IMR-90 (cell line): ENCODE measurements at regions not wholly inside any gene's neighbourhood (a gene's known extent, or its start where the extent isn't known, plus 50 kb on each side); places are given as distances from the start of the nearest gene placed in this dataset.

Source experiments
- ATAC-seq: fragments of 200-7000 bp; cut with Tn5 transposase; 2 replicates; pipeline ENCODE4 v1.9.1; 2020; ENCODE audit warnings: low read depth, mild to moderate bottlenecking, moderate library complexity
- BruUV-seq: library from RNA; stranded (reverse); fragments of 400-500 nt; replicated peaks from 2 replicates; lab custom pipeline; 2021; lab: Mats Ljungman, UMichigan
- CTCF ChIA-PET: fragments of 300-600 bp; formaldehyde crosslinking; extraction: SDS; loops from one replicate; lab custom pipeline; 2021; ENCODE audit warnings: antibody characterized with exemption; lab: Yijun Ruan, JAX
- POLR2A ChIA-PET: fragments of 300-600 bp; sonication (Branson Sonifier 250); formaldehyde crosslinking; loops from one replicate; lab custom pipeline; 2022; ENCODE audit warnings: antibody characterized with exemption; ENCODE audit not compliant: unreplicated experiment; lab: Charles Lee
- DNase-seq: peaks from one replicate; pipeline ENCODE4 v3.0.0; 2013
- H2AFZ ChIP-seq: replicated peaks from 2 replicates; pipeline ENCODE3; 2013; ENCODE audit warnings: low read length, mild to moderate bottlenecking; ENCODE audit not compliant: poor library complexity
- H2AK5ac ChIP-seq: 2 replicates; pipeline ENCODE4 v1.6.1; 2013; ENCODE audit warnings: low read depth, low read length, inconsistent platforms
- H2AK9ac ChIP-seq: replicated peaks from 2 replicates; pipeline ENCODE3; 2013; ENCODE audit warnings: mild to moderate bottlenecking, low read depth, low read length, moderate library complexity; ENCODE audit not compliant: poor library complexity
- H2BK120ac ChIP-seq: 2 replicates; pipeline ENCODE4 v1.6.1; 2013; ENCODE audit warnings: low read depth, low read length, inconsistent platforms
- H2BK15ac ChIP-seq: 3 replicates; pipeline ENCODE4 v1.6.1; 2013; ENCODE audit warnings: low read depth, low read length, inconsistent platforms
- H2BK20ac ChIP-seq: 2 replicates; pipeline ENCODE4 v1.6.1; 2013; ENCODE audit warnings: low read depth, mild to moderate bottlenecking, inconsistent platforms, low read length, moderate library complexity
- H2BK5ac ChIP-seq: 2 replicates; pipeline ENCODE4 v1.6.1; 2013; ENCODE audit warnings: mild to moderate bottlenecking, low read depth, low read length, inconsistent platforms; ENCODE audit not compliant: poor library complexity, severe bottlenecking
- H3K14ac ChIP-seq: replicated peaks from 2 replicates; pipeline ENCODE4 v1.6.1; 2013; ENCODE audit warnings: low read depth, low read length, inconsistent platforms
- H3K18ac ChIP-seq: 2 replicates; pipeline ENCODE4 v1.6.1; 2013; ENCODE audit warnings: low read depth, low read length, control low read depth
- H3K23ac ChIP-seq: 2 replicates; pipeline ENCODE4 v1.6.1; 2013; ENCODE audit warnings: low read depth, low read length, inconsistent platforms
- H3K27ac ChIP-seq: 2 replicates; pipeline ENCODE4 v1.5.1; 2013; ENCODE audit warnings: mild to moderate bottlenecking, control low read depth, low read length; ENCODE audit not compliant: insufficient read depth
- H3K27me3 ChIP-seq: 2 replicates; pipeline ENCODE4 v1.6.1; 2013; ENCODE audit warnings: low read length; ENCODE audit not compliant: control insufficient read depth, insufficient read depth
- H3K36me3 ChIP-seq: 2 replicates; pipeline ENCODE4 v1.6.1; 2013; ENCODE audit warnings: low read length, mixed read lengths; ENCODE audit not compliant: control insufficient read depth, insufficient read depth
- H3K4ac ChIP-seq: 2 replicates; pipeline ENCODE4 v1.6.1; 2013; ENCODE audit warnings: low read depth, low read length, inconsistent platforms
- H3K4me1 ChIP-seq: 2 replicates; pipeline ENCODE4 v1.6.1; 2013; ENCODE audit warnings: low read length, mixed read lengths; ENCODE audit not compliant: control insufficient read depth, insufficient read depth
- H3K4me2 ChIP-seq: 2 replicates; pipeline ENCODE4 v1.6.1; 2013; ENCODE audit warnings: low read depth, mild to moderate bottlenecking, control low read depth, low read length, moderate library complexity
- H3K4me3 ChIP-seq: 2 replicates; pipeline ENCODE4 v1.5.1; 2013; ENCODE audit warnings: low read depth, mild to moderate bottlenecking, control low read depth, low read length, moderate library complexity; ENCODE audit not compliant: insufficient read depth
- H3K56ac ChIP-seq: 2 replicates; pipeline ENCODE4 v1.6.1; 2013; ENCODE audit warnings: low read length, inconsistent platforms; ENCODE audit not compliant: insufficient read depth; ENCODE audit errors: extremely low read depth
- H3K79me1 ChIP-seq, 2 experiments: 2 replicates each; pipeline ENCODE4 v1.6.1; 2013; ENCODE audit warnings: low read length in 2 of 2, inconsistent platforms in 1 of 2, low read depth in 1 of 2
- H3K9ac ChIP-seq: 2 replicates; pipeline ENCODE4 v1.6.1; 2013; ENCODE audit warnings: low read depth, low read length, control low read depth
- H3K9me1 ChIP-seq: 2 replicates; pipeline ENCODE4 v1.6.1; 2013; ENCODE audit warnings: low read length, inconsistent platforms; ENCODE audit not compliant: insufficient read depth
- H3K9me3 ChIP-seq: 2 replicates; pipeline ENCODE4 v1.6.1; 2013; ENCODE audit warnings: low read length; ENCODE audit not compliant: control insufficient read depth, insufficient read depth
- H4K20me1 ChIP-seq: 2 replicates; pipeline ENCODE4 v1.6.1; 2013; ENCODE audit warnings: low read length, inconsistent platforms; ENCODE audit not compliant: insufficient read depth
- H4K5ac ChIP-seq: 2 replicates; pipeline ENCODE4 v1.6.1; 2013; ENCODE audit warnings: mild to moderate bottlenecking, low read depth, low read length, control low read depth
- H4K8ac ChIP-seq, 2 experiments: 2 replicates each; pipeline ENCODE4 v1.6.1; 2013; ENCODE audit warnings: low read depth in 2 of 2, low read length in 2 of 2, control low read depth in 1 of 2, inconsistent platforms in 1 of 2
- H4K91ac ChIP-seq: 2 replicates; pipeline ENCODE4 v1.6.1; 2013; ENCODE audit warnings: low read depth, low read length, inconsistent platforms; ENCODE audit not compliant: insufficient read depth
- CEBPB ChIP-seq: IDR thresholded peaks from 2 replicates; pipeline ENCODE4 v1.6.1; 2012; ENCODE audit warnings: low read depth, low read length, improper control_type of control experiment
- CHD1 ChIP-seq: IDR thresholded peaks from 2 replicates; pipeline ENCODE4 v1.6.1; 2012; ENCODE audit warnings: low read depth, low read length, improper control_type of control experiment
- MAFK ChIP-seq: IDR thresholded peaks from 2 replicates; pipeline ENCODE4 v1.6.1; 2012; ENCODE audit warnings: low read depth, low read length, improper control_type of control experiment
- NFE2L2 ChIP-seq: fragments of 150-350 bp; IDR thresholded peaks from 2 replicates; pipeline ENCODE4 v1.6.1; 2016; ENCODE audit warnings: low read depth, mild to moderate bottlenecking, low read length
- RCOR1 ChIP-seq: IDR thresholded peaks from 2 replicates; pipeline ENCODE4 v1.6.1; 2012; ENCODE audit warnings: mild to moderate bottlenecking, low read length, improper control_type of control experiment; ENCODE audit not compliant: insufficient replicate concordance
- RFX5 ChIP-seq: IDR thresholded peaks from 2 replicates; pipeline ENCODE4 v1.8.0; 2012; ENCODE audit warnings: low read depth, mild to moderate bottlenecking, low read length, moderate library complexity
- SMC3 ChIP-seq: fragments of 150-350 bp; IDR thresholded peaks from 2 replicates; pipeline ENCODE4 v1.6.1; 2016; ENCODE audit warnings: low read depth, mild to moderate bottlenecking, antibody characterized with exemption, low read length, moderate library complexity
- WGBS, 2 experiments: methylation state at CpG; one replicate each; pipeline versions ENCODE4 v1.1.5 to v1.1.7; 2013; ENCODE audit warnings: missing lambda C conversion rate in 2 of 2; ENCODE audit not compliant: insufficient read length in 1 of 2; ENCODE audit errors: extremely low coverage in 2 of 2; 5-methylcytosine and 5-hydroxymethylcytosine counted together
- dilution Hi-C: fragments of 300-500 bp; cut with HindIII; formaldehyde crosslinking; loops from one replicate; pipeline ENCODE4 v1.14.3; 2018; ENCODE audit warnings: low sequenced_read_pairs; ENCODE audit not compliant: unreplicated experiment
- in situ Hi-C: fragments of 300-500 bp; cut with MboI; formaldehyde crosslinking; loops from 3 replicates; pipeline ENCODE4 v1.14.3; 2019; ENCODE audit warnings: low sequenced_read_pairs, inconsistent platforms, mixed read lengths
- intact Hi-C: fragments of 100-400 bp; cut with micrococcal nuclease; formaldehyde crosslinking; loops from 2 replicates; pipeline ENCODE4 v1.10.0; 2022
- TF ChIP-seq, protein P1 (sequence below): fragments of 150-350 bp; IDR thresholded peaks from 2 replicates; pipeline ENCODE4 v1.6.1; 2017; ENCODE audit warnings: mild to moderate bottlenecking, antibody characterized with exemption, low read length, low read depth

DNA sequence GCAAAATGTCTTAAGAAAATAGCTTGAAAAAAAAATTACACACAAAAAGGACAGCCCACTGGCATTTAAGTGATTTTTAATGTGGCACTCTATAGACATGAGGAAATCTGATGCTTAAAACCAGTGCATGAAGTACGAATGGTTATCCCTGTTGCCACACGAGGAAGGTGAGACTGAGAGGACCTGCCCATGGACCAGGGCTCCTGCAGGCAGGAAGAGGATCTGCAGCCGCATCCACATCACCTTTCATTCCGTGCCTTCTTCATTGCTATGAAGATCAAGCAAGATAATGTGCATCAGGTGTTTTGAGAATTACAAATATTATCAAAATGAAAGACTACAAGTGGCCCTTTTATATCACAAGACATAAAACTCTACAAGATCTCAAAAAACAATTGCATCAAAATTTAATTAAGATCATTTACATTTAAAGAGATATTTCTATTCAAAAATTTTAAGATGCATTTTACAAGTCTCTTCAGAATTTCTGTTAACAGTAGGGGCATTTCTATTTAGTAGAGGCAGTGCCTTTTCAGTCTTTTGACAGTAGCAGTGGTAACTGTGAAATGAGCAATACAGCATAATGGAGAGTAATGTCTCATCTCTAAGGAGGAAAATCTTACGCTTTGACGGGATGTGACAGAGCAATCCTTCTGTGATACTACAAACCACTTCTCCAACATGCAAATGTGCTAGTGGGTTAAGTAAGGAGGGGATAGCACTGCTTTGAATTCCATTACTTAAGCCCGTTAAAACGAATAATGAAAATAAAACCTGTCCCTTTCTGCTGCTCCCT is 83.4 kb downstream of the SLC5A7 start:
- no peak overlapping the region for H2AK5ac ChIP-seq
- H4K8ac ChIP-seq = no peak overlapping the region
- no peaks in the 10 kb centered on the region for H3K9me1 ChIP-seq
- intact Hi-C loops (no loop called here), in situ Hi-C loops (no loop called here), dilution Hi-C loops (no loop called here)
- no peak overlapping the region for H3K4me2 ChIP-seq
- no peak overlapping the region for H3K14ac ChIP-seq
- H3K18ac ChIP-seq = no peak overlapping the region
- ATAC-seq = no peak
- H4K5ac ChIP-seq = no peak overlapping the region
- no peak overlapping the region for H2BK15ac ChIP-seq
- H3K4me1 ChIP-seq = no peaks in the 10 kb centered on the region
- H3K4ac ChIP-seq = no peak overlapping the region
- no peaks in the 10 kb centered on the region for H4K20me1 ChIP-seq
- no peak overlapping the region for H2AK9ac ChIP-seq
- no CpG with 5 or more reads among the region's 8 CpGs for WGBS, 2 experiments
- H3K9me3 ChIP-seq = no peaks in the 10 kb centered on the region
- H2BK20ac ChIP-seq = no peak overlapping the region
- no peak for DNase-seq
- no peak overlapping the region for H3K4me3 ChIP-seq
- H2AFZ ChIP-seq = no peak overlapping the region
- no peak overlapping the region for H4K91ac ChIP-seq
- no peak overlapping the region for H3K23ac ChIP-seq
- no peak overlapping the region for H2BK5ac ChIP-seq
- H3K79me1 ChIP-seq = no peaks in the 10 kb centered on the region
- H3K56ac ChIP-seq = no peak overlapping the region
- no peaks in the 10 kb centered on the region for H3K27me3 ChIP-seq
- H3K9ac ChIP-seq = no peak overlapping the region
- ChIA-PET POLR2A (no interaction called here), CTCF (no interaction called here)
- no peak for TF ChIP-seq CEBPB
- no peak for TF ChIP-seq MAFK
- no peak for TF ChIP-seq CHD1
- TF ChIP-seq SMC3 = no peak
- TF ChIP-seq RFX5 = no peak
- TF ChIP-seq RCOR1 = no peak
- no peak for TF ChIP-seq NFE2L2
- TF ChIP-seq, protein P1, sequence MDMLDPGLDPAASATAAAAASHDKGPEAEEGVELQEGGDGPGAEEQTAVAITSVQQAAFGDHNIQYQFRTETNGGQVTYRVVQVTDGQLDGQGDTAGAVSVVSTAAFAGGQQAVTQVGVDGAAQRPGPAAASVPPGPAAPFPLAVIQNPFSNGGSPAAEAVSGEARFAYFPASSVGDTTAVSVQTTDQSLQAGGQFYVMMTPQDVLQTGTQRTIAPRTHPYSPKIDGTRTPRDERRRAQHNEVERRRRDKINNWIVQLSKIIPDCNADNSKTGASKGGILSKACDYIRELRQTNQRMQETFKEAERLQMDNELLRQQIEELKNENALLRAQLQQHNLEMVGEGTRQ = no peak
- H3K27ac ChIP-seq = no peak overlapping the region
- no TSS peak for BruUV-seq
- H3K36me3 ChIP-seq = no peaks in the 10 kb centered on the region
- no peak overlapping the region for H2BK120ac ChIP-seq
